HUES6 (cell line): ENCODE measurements at regions not wholly inside any gene's neighbourhood (a gene's known extent, or its start where the extent isn't known, plus 50 kb on each side); places are given as distances from the start of the nearest gene placed in this dataset.

Source experiments
- H3K27ac ChIP-seq: 2 replicates; pipeline ENCODE4 v1.7.0; 2013; ENCODE audit warnings: low read depth, mild to moderate bottlenecking, low read length, inconsistent platforms
- H3K27me3 ChIP-seq: 2 replicates; pipeline ENCODE4 v1.6.1; 2013; ENCODE audit warnings: low read length; ENCODE audit not compliant: control insufficient read depth, insufficient read depth
- H3K36me3 ChIP-seq: 2 replicates; pipeline ENCODE4 v1.6.1; 2013; ENCODE audit warnings: low read length; ENCODE audit not compliant: control insufficient read depth, insufficient read depth
- H3K4me1 ChIP-seq: 2 replicates; pipeline ENCODE4 v1.6.1; 2013; ENCODE audit warnings: low read length; ENCODE audit not compliant: control insufficient read depth, insufficient read depth
- H3K4me3 ChIP-seq: 2 replicates; pipeline ENCODE4 v1.5.1; 2013; ENCODE audit warnings: low read depth, low read length
- H3K9ac ChIP-seq: one replicate; pipeline ENCODE4 v1.6.1; 2013; ENCODE audit warnings: mild to moderate bottlenecking, low read length
- H3K9me3 ChIP-seq: 2 replicates; pipeline ENCODE4 v1.6.1; 2013; ENCODE audit warnings: low read depth, low read length; ENCODE audit not compliant: control insufficient read depth, insufficient read depth

GRCh38 chr1:2866422-2867086 lies 65.1 kb upstream of the TTC34 start:
- Histone ChIP-seq H3K36me3 (no peaks in the 10 kb centered on the region), H3K9me3 (peaks cover 16% of the 10 kb centered on the region), H3K27ac (no peak overlapping the region), H3K4me1 (no peaks in the 10 kb centered on the region), H3K9ac (no peak overlapping the region), H3K27me3 (no peaks in the 10 kb centered on the region; the same call in 1 of the 2 replicates), H3K4me3 (no peak overlapping the region)

- H3K4me1 ChIP-seq = no peaks in the 10 kb centered on the region
Measured at GRCh38 chr1:2867087-2867425, 65.6 kb upstream of the TTC34 start.

GRCh38 chr1:2867861-2868260 lies 66.4 kb upstream of the TTC34 start:
- Histone ChIP-seq H3K27me3 (no peaks in the 10 kb centered on the region), H3K9ac (no peak overlapping the region), H3K36me3 (no peaks in the 10 kb centered on the region), H3K4me1 (no peaks in the 10 kb centered on the region), H3K27ac (no peak overlapping the region), H3K9me3 (peaks cover 24% of the 10 kb centered on the region), H3K4me3 (no peak overlapping the region)

More at GRCh38 chr1:2867087-2867425, 65.6 kb upstream of the TTC34 start:
- H3K4me3 ChIP-seq = no peak overlapping the region
- H3K36me3 ChIP-seq = no peaks in the 10 kb centered on the region
- no peak overlapping the region for H3K27ac ChIP-seq
- no peak overlapping the region for H3K9ac ChIP-seq
- H3K27me3 ChIP-seq = no peaks in the 10 kb centered on the region
- peaks cover 20% of the 10 kb centered on the region for H3K9me3 ChIP-seq

GRCh38 chr1:2868571-2869195 lies 67.2 kb upstream of the TTC34 start:
- Histone ChIP-seq H3K4me1 (no peaks in the 10 kb centered on the region), H3K4me3 (no peak overlapping the region), H3K9ac (no peak overlapping the region), H3K27me3 (no peaks in the 10 kb centered on the region), H3K27ac (no peak overlapping the region), H3K9me3 (peaks cover 27% of the 10 kb centered on the region), H3K36me3 (no peaks in the 10 kb centered on the region)

GRCh38 chr1:2871246-2871815 lies 69.8 kb upstream of the TTC34 start:
- no peaks in the 10 kb centered on the region for H3K4me1 ChIP-seq
- no peak overlapping the region for H3K27ac ChIP-seq
- H3K4me3 ChIP-seq = no peak overlapping the region
- peaks cover 25% of the 10 kb centered on the region for H3K9me3 ChIP-seq
- H3K27me3 ChIP-seq = peaks cover 1% of the 10 kb centered on the region; the same call in 1 of the 2 replicates
- H3K9ac ChIP-seq = no peak overlapping the region
- no peaks in the 10 kb centered on the region for H3K36me3 ChIP-seq

- no peaks in the 10 kb centered on the region for H3K4me1 ChIP-seq
- peaks cover 4% of the 10 kb centered on the region; the same call in 1 of the 2 replicates for H3K27me3 ChIP-seq
- no peak overlapping the region for H3K4me3 ChIP-seq
- H3K27ac ChIP-seq = no peak overlapping the region
- H3K36me3 ChIP-seq = no peaks in the 10 kb centered on the region
- H3K9me3 ChIP-seq = peaks cover 25% of the 10 kb centered on the region
- H3K9ac ChIP-seq = no peak overlapping the region
Measured at GRCh38 chr1:2874207-2874606, 72.7 kb upstream of the TTC34 start.

GRCh38 chr1:2874607-2875480 lies 73.4 kb upstream of the TTC34 start:
- Histone ChIP-seq H3K27me3 (peaks cover 4% of the 10 kb centered on the region; the same call in 1 of the 2 replicates), H3K27ac (no peak overlapping the region), H3K36me3 (no peaks in the 10 kb centered on the region), H3K4me3 (no peak overlapping the region), H3K4me1 (no peaks in the 10 kb centered on the region), H3K9me3 (peaks cover 25% of the 10 kb centered on the region), H3K9ac (no peak overlapping the region)

- Histone ChIP-seq H3K36me3 (no peaks in the 10 kb centered on the region), H3K4me1 (no peaks in the 10 kb centered on the region), H3K9ac (no peak overlapping the region), H3K4me3 (no peak overlapping the region), H3K9me3 (peaks cover 18% of the 10 kb centered on the region), H3K27me3 (peaks cover 4% of the 10 kb centered on the region; the same call in 1 of the 2 replicates), H3K27ac (no peak overlapping the region)
Measured at GRCh38 chr1:2875707-2876561, 74.4 kb upstream of the TTC34 start.

GRCh38 chr1:2876846-2877245 lies 75.4 kb upstream of the TTC34 start:
- no peak overlapping the region for H3K4me3 ChIP-seq
- peaks cover 9% of the 10 kb centered on the region for H3K9me3 ChIP-seq
- peaks cover 4% of the 10 kb centered on the region; the same call in 1 of the 2 replicates for H3K27me3 ChIP-seq
- H3K4me1 ChIP-seq = no peaks in the 10 kb centered on the region
- H3K9ac ChIP-seq = no peak overlapping the region
- H3K36me3 ChIP-seq = no peaks in the 10 kb centered on the region
- H3K27ac ChIP-seq = no peak overlapping the region

- Histone ChIP-seq H3K9me3 (peaks cover 4% of the 10 kb centered on the region; the same call in 1 of the 2 replicates), H3K27ac (no peak overlapping the region), H3K4me3 (no peak overlapping the region)
Measured at GRCh38 chr1:2877391-2877790, 75.9 kb upstream of the TTC34 start.

More at GRCh38 chr1:2877391-2877790, 75.9 kb upstream of the TTC34 start:
- Histone ChIP-seq H3K4me1 (no peaks in the 10 kb centered on the region), H3K9ac (no peak overlapping the region), H3K36me3 (no peaks in the 10 kb centered on the region), H3K27me3 (peaks cover 4% of the 10 kb centered on the region; the same call in 1 of the 2 replicates)
